Activated CD4-positive, alpha-beta T cell treated with anti-CD3 and anti-CD28 coated beads for 4 hours (primary cell): ENCODE measurements at regions not wholly inside any gene's neighbourhood (a gene's known extent, or its start where the extent isn't known, plus 50 kb on each side); places are given as distances from the start of the nearest gene placed in this dataset.
"Not testable (repeated sequence)": the region's sequence is repeated elsewhere in the genome, so short reads cannot be mapped to it uniquely, and the experiment has no call there.

Experiments
- DNase-seq, 2 donors: peaks; one replicate each; pipeline ENCODE4 v3.0.0-alpha.2; 2020

GRCh38 chr16:18263046-18263445 lies 73.5 kb downstream of the NPIPA8 start:
- DNase-seq: not testable (repeated sequence)

DNA sequence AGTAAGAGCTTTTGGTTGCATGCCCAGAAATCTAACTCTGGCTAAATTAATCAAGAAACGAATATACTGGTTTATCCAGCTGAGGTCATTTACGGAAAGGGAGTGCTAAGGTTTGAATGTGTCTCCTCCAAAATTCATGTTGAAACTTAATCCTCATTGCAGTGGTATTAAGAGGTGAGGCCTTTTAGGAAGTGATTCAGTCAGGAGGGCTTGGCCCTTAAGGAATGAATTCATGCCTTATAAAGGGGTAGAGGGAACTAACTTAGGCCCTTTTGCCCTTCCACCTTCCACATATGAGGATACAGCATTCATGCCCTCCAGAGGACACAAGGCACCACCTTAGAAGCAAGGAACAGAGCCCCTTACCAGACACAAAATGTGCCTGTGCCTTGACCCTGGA lies 74.7 kb downstream of the NPIPA8 start:
- DNase-seq: not testable (repeated sequence)

DNA sequence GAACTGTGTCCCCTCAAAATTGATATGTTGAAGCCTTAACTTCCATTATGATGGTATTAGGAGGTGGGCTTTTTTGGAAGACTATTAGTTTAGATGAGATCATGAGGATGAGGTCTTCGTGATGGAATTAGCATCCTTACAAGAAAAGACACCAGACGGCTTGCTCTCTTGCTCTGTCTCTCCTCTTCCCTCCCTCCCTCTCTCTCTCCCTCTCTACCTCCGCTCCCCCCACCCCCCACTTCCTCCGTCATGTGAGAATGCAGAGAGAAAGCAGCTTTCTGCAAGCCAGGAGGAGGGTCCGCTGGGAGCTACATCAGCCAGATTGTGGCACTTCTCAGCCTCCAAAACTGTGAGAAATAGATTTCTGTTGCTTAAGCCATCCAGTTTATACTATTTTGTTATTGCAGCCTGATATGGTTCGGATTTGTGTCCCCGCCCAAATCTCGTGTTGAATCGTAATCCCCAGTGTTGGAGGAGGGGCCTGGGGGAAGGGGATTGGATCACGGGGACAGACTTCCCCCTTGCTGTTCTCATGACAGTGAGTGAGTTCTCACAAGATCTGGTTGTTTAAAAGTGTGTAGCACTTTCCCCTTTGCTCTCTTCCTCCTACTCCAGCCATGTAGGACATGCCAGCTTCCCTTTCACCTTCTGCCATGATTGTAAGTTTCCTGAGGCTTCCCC lies 76.9 kb downstream of the NPIPA8 start:
- not testable (repeated sequence) for DNase-seq

DNA sequence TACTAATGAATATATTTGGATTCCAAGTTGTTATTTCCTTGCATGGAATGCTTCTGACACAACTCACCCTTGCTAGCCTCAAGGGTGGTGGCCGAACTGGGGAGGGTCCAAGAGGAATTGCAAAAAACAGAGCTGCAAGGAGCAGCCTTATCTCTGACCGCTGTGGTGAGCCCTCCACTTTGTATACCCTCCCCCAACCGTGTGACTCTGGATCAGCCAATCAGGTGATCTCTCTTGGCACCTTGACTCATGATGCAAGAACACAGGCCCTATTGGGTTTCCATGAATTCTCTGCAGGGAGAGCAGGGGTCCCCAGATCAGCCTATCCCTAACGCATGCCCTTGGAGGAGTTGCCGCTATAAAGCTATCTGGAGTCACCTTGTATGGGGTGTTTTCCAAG lies 83.6 kb downstream of the NPIPA8 start:
- DNase-seq: not testable (repeated sequence)

GRCh38 chr16:18230505-18230904 lies 106.0 kb downstream of the NPIPA8 start:
- not testable (repeated sequence) for DNase-seq

GRCh38 chr16:18222054-18223009 lies 114.2 kb downstream of the NPIPA8 start:
- DNase-seq: not testable (repeated sequence)

DNA sequence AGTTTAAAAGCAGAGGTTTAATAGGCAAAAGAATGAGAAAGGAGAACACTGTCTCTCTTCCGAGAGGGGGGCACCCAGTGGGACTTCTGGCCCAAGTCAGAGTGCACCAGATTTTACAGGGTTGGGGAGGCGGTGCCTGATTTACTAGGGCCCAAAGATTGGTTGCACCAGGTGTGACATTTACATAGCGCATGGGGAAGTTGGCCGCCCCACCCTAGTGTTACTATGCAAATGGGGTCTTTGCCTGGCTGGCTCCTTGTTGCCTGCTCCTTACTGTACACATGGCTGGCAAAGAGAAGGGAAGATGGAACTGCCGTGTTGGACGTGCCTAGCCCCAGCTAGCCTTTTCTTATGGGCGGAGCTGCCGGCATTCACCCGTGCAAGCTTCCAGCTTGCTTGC lies 118.8 kb downstream of the NPIPA8 start:
- DNase-seq: not testable (repeated sequence)

GRCh38 chr16:18216814-18217213 lies 119.7 kb downstream of the NPIPA8 start:
- not testable (repeated sequence) for DNase-seq

DNA sequence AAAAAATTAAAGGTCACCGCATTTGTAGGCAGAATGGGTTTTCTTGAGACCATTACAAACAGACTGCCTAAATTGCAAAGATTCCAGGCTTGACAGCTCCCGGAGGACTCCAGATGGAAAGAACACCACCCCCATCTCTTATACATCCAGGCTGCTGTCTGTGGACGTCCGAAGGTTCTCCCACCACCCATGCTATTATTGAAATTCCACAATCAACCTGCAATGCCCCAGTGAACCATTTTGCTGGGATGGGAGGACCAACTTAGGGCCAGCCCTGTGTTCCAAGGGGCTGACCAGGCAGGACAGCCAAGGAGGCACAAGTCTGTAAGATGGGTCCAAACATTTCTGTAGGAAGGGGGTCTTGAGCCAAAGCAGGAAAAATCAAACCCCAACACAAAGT lies 122.7 kb downstream of the NPIPA8 start:
- DNase-seq: not testable (repeated sequence)

GRCh38 chr16:18211505-18211904 lies 125.0 kb downstream of the NPIPA8 start:
- DNase-seq: not testable (repeated sequence)

- DNase-seq: not testable (repeated sequence)
Observed at GRCh38 chr16:18204786-18205185, 131.8 kb downstream of the NPIPA8 start.

GRCh38 chr16:18204309-18204708 lies 132.2 kb downstream of the NPIPA8 start:
- DNase-seq: not testable (repeated sequence)

DNA sequence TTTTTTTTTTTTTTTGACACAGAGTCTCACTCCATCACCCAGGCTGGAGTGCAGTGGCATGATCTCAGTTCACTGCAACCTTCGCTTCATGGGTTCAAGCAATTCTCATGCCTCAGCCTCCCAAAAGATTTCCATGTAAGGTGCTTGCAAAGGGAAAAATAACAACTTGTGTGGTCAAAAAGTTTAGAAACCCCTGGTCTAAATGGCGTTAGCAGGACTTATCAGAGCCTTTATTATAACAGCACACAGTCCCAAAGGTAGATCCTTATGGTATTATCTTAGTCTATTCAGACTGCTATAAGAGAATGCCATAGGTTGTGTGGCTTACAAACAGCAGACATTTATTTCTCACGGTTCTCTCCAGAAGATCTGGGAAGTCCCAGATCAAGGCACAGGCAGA lies 135.0 kb downstream of the NPIPA8 start:
- not testable (repeated sequence) for DNase-seq

DNA sequence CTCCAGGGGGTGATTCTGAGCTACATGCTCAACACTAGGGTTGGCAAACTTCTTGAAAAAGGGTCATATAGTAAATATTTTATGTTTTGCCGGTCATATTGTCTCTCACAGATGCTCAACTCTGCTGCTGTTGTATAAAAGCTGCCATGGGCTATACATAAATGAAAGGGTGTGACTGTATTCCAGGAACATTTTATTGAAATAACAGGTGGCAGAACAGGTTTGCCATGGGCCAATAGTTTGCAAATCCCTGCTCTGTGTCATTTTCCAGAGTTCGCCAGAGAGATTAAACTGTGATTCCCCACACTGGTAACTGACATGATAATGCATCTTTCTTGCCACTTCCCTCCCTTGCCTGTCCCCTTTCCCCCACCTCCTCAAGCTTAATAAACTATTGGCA lies 144.1 kb downstream of the NPIPA8 start:
- not testable (repeated sequence) for DNase-seq

DNA sequence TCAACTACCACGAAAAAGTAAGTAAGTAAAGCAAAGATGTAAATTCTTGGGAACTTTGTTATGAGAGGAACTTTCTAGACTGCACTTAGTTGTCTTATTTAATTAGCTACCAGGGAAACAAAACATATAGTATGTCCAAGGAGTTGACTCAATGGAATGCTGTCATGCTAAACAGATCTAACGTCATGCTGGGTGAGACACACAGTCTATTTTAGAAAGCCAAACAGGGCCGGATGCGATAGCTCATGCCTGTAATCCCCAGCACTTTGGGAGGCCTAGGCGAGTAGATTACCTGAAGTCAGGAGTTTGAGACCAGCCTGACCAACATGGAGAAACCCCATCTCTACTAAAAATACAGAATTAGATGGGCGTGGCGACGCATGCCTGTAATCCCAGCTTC lies 146.4 kb downstream of the NPIPA8 start:
- not testable (repeated sequence) for DNase-seq

DNA sequence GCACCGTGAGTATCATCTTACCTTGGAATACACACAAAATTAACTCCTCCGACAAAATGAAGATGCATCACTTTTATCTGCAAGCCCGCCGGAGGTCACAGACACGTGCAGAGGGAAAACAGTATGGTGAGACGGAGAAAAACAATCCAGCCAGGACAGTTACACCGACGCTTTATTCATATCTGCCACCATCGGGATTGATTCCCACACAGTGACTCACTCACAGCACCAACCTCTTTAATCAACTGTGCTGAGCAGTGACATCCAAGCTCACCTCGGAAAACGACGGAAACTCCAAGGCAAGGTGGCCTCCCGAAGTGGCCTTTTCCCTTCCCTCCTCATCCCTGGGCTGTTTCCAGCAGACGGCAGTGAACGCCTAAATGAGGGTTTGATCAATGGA lies 151.8 kb downstream of the NPIPA8 start:
- not testable (repeated sequence) for DNase-seq

- DNase-seq: not testable (repeated sequence)
Observed at GRCh38 chr16:18181028-18181427, 155.5 kb downstream of the NPIPA8 start.

DNA sequence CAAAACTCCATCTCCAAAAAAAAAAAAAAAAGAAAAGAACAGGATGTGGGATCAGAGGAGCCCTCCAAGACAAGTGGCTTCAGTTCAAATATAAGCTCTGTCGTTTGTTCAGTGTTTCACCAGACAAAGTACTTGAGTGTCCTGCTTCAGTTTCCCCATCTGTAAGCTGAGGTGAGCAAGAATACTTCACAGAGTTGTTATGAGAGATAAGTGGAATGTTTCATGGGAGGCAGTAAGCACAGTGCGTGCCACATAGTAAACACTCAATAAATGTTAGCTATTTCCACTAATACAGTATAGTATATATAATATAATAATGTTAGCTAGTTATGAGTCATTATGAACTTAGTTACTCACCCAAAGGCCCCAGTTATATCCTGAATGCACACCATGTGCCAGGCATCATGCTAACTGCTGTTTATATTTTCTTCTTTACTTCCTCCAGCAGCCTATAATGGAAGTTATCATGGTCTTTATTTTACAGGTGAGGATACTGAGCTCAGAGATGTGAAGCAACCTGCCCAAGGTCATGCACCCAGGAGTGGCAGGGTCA lies 162.5 kb downstream of the NPIPA8 start:
- not testable (repeated sequence) for DNase-seq

- DNase-seq: not testable (repeated sequence)
Observed at GRCh38 chr16:18162293-18162692, 174.2 kb downstream of the NPIPA8 start.

- DNase-seq: not testable (repeated sequence)
Observed at GRCh38 chr16:18161224-18161623, 175.3 kb downstream of the NPIPA8 start.

DNA sequence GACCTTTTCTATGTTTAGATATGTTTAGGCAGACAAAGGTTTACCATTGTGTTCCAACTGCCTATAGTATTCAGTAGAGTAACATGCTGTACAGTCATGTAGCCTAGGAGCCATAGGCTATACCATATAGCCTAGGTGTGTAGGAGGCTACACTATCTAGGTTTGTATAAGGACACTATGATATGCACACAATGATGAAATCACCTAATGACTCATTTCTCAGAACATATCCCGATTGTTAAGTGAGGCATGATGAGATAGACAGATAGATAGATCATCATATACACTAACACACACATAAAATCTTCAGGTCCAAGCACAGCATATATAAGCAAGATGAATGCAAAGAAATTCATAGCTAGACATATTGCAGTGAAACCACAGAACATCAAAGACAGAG lies 177.4 kb downstream of the NPIPA8 start:
- not testable (repeated sequence) for DNase-seq

- DNase-seq: not testable (repeated sequence)
Observed at GRCh38 chr16:18157854-18158253, 178.7 kb downstream of the NPIPA8 start.

GRCh38 chr16:18152832-18153231 lies 183.7 kb downstream of the NPIPA8 start:
- DNase-seq: not testable (repeated sequence)
